HepG2 (cell line): ENCODE measurements at regions not wholly inside any gene's neighbourhood (a gene's known extent, or its start where the extent isn't known, plus 50 kb on each side); places are given as distances from the start of the nearest gene placed in this dataset.

Experiments used
- ATAC-seq: fragments of 200-7000 bp; cut with Tn5 transposase; 3 replicates; pipeline ENCODE4 v1.9.1; 2020; ENCODE audit warnings: mild to moderate bottlenecking, moderate library complexity
- BruUV-seq: library from RNA; stranded (reverse); fragments of 400-500 nt; replicated peaks from 2 replicates; lab custom pipeline; 2021; lab: Mats Ljungman, UMichigan
- CTCF ChIA-PET: fragments of 300-600 bp; formaldehyde crosslinking; extraction: SDS; loops from one replicate; lab custom pipeline; 2021; ENCODE audit warnings: low total read pairs, inconsistent platforms, low intra/inter-chr PET ratio; lab: Yijun Ruan, JAX
- POLR2A ChIA-PET: fragments of 350-600 bp; sonication (Branson Sonifier 250); formaldehyde crosslinking; loops from one replicate; lab custom pipeline; 2020; ENCODE audit warnings: antibody characterized with exemption, inconsistent platforms; lab: Yijun Ruan, JAX
- DNase-seq: peaks from one replicate; pipeline ENCODE4 v3.0.0-alpha.2; 2015; ENCODE audit warnings: low spot score
- FAIRE-seq: peaks from 3 replicates; lab custom pipeline; 2011; peaks lifted over from hg19 to GRCh38; lab: Jason Lieb, UNC
- H2AFZ ChIP-seq: one replicate; pipeline ENCODE4 v1.6.1; 2011; ENCODE audit warnings: low read length, inconsistent platforms
- H3K27ac ChIP-seq: fragments of 300-600 bp; 3 replicates; pipeline ENCODE4 v1.8.0; 2011; ENCODE audit warnings: mixed run types, mild to moderate bottlenecking, mixed read lengths, low read length, inconsistent platforms; ENCODE audit not compliant: insufficient read depth; ENCODE audit errors: extremely low read length
- H3K27me3 ChIP-seq, 2 experiments: fragments of 200-600 bp in 1 of 2; 2 replicates in 1 of 2; 3 replicates in 1 of 2; pipeline versions ENCODE4 v1.6.0 to v1.8.0; 2011; ENCODE audit warnings: low read length in 2 of 2, mild to moderate bottlenecking in 2 of 2, moderate library complexity in 2 of 2, inconsistent platforms in 1 of 2; ENCODE audit not compliant: insufficient read depth in 2 of 2, control insufficient read depth in 1 of 2
- H3K36me3 ChIP-seq, 2 experiments: fragments of 200-600 bp in 1 of 2; replicated peaks in 1 of 2; 2 replicates in 1 of 2; 3 replicates in 1 of 2; pipeline versions ENCODE4 v1.5.1 to v1.8.0; 2011; ENCODE audit warnings: low read length in 2 of 2, inconsistent platforms in 1 of 2; ENCODE audit not compliant: insufficient read depth in 2 of 2, control insufficient read depth in 1 of 2
- H3K4me1 ChIP-seq: 2 replicates; pipeline ENCODE4 v1.5.1; 2012; ENCODE audit warnings: low read length, inconsistent platforms; ENCODE audit not compliant: insufficient read depth
- H3K4me2 ChIP-seq: 2 replicates; pipeline ENCODE4 v1.6.0; 2011; ENCODE audit warnings: low read depth, low read length, inconsistent platforms
- H3K4me3 ChIP-seq, 3 experiments: fragments of 200-600 bp in 1 of 3; sonication (generic), shearing (Covaris generic) in 1 of 3; replicated peaks in 1 of 3; 2 replicates each; pipeline ENCODE4 v1.5.1; 2011 to 2016; ENCODE audit warnings: low read length in 3 of 3, inconsistent platforms in 2 of 3, low read depth in 2 of 3, mild to moderate bottlenecking in 2 of 3, control low read depth in 1 of 3, mixed read lengths in 1 of 3; ENCODE audit not compliant: insufficient read depth in 1 of 3
- H3K79me2 ChIP-seq: one replicate; pipeline ENCODE4 v1.6.1; 2011; ENCODE audit warnings: low read length, inconsistent platforms; ENCODE audit not compliant: insufficient read depth
- H3K9ac ChIP-seq: 2 replicates; pipeline ENCODE4 v1.6.0; 2011; ENCODE audit warnings: mild to moderate bottlenecking, low read depth, low read length, inconsistent platforms; ENCODE audit not compliant: insufficient read depth
- H3K9me3 ChIP-seq: 2 replicates; pipeline ENCODE4 v1.5.1; 2012; ENCODE audit warnings: mild to moderate bottlenecking, low read length
- H4K20me1 ChIP-seq: 2 replicates; pipeline ENCODE4 v1.6.0; 2011; ENCODE audit warnings: inconsistent platforms, mild to moderate bottlenecking, low read length, moderate library complexity; ENCODE audit not compliant: insufficient read depth
- BCL6 ChIP-seq: IDR thresholded peaks from 2 replicates; pipeline ENCODE4 v1.6.1; 2016; ENCODE audit warnings: missing genetic modification reagents, missing compliant biosample characterization
- DPF2 ChIP-seq: sonication (generic); formaldehyde crosslinking; IDR thresholded peaks from 2 replicates; pipeline ENCODE4 v1.4.0; 2020; ENCODE audit warnings: mild to moderate bottlenecking, low read depth, missing genetic modification reagents, borderline replicate concordance
- EED ChIP-seq: sonication (generic); formaldehyde crosslinking; IDR thresholded peaks from 2 replicates; pipeline ENCODE4 v1.5.0; 2020; ENCODE audit warnings: mild to moderate bottlenecking, missing genetic modification reagents
- MIXL1 ChIP-seq: IDR thresholded peaks from 2 replicates; pipeline ENCODE4 v1.6.1; 2016
- POLR2G ChIP-seq: fragments of 200-400 bp; formaldehyde crosslinking; IDR thresholded peaks from 2 replicates; pipeline ENCODE4 v1.6.1; 2018; ENCODE audit warnings: mild to moderate bottlenecking, low read depth, low read length, moderate library complexity
- PRPF4 ChIP-seq: fragments of 200-400 bp; formaldehyde crosslinking; IDR thresholded peaks from 2 replicates; pipeline ENCODE4 v1.6.1; 2016; ENCODE audit warnings: low read length, low read depth; ENCODE audit not compliant: poor library complexity, severe bottlenecking
- SMC3 ChIP-seq: IDR thresholded peaks from 2 replicates; pipeline ENCODE4 v1.6.1; 2011; ENCODE audit warnings: low read length, improper control_type of control experiment
- TCF7L2 ChIP-seq: IDR thresholded peaks from 2 replicates; pipeline ENCODE4 v1.6.1; 2011; ENCODE audit warnings: mild to moderate bottlenecking, low read depth, low read length, moderate library complexity
- YEATS2 ChIP-seq: sonication (generic); formaldehyde crosslinking; IDR thresholded peaks from 2 replicates; pipeline ENCODE4 v1.4.0; 2020; ENCODE audit warnings: missing genetic modification reagents, borderline replicate concordance
- YY1 ChIP-seq: IDR thresholded peaks from 2 replicates; pipeline ENCODE4 v1.6.1; 2011; ENCODE audit warnings: low read length, low read depth, moderate library complexity, mild to moderate bottlenecking; ENCODE audit not compliant: insufficient read depth, insufficient replicate concordance
- ZNF20 ChIP-seq: sonication (generic); formaldehyde crosslinking; IDR thresholded peaks from 2 replicates; pipeline ENCODE4 v1.4.0; 2020; ENCODE audit warnings: mild to moderate bottlenecking, moderate library complexity, missing genetic modification reagents
- ZNF564 ChIP-seq: sonication (generic); formaldehyde crosslinking; IDR thresholded peaks from 2 replicates; pipeline ENCODE4 v1.8.1; 2023; ENCODE audit warnings: mild to moderate bottlenecking, missing genetic modification reagents
- ZNF577 ChIP-seq: sonication (generic); formaldehyde crosslinking; IDR thresholded peaks from 2 replicates; pipeline ENCODE4 v1.4.0; 2020; ENCODE audit warnings: mild to moderate bottlenecking, low read depth, missing genetic modification reagents, borderline replicate concordance
- WGBS: methylation state at CpG from one replicate; pipeline ENCODE4 v1.1.6; 2017; ENCODE audit warnings: low lambda C conversion rate; 5-methylcytosine and 5-hydroxymethylcytosine counted together
- in situ Hi-C: cut with HindIII; loops from 2 replicates; pipeline ENCODE4 v1.10.0; 2017; ENCODE audit warnings: low pct_unique_long_range_greater_than_20kb; ENCODE audit not compliant: extremely low pct_ligation_motif_present
- intact Hi-C: fragments of 100-400 bp; cut with micrococcal nuclease; formaldehyde crosslinking; loops from one replicate; pipeline ENCODE4 v1.10.0; 2022; ENCODE audit not compliant: unreplicated experiment
- TF ChIP-seq, protein P1 (sequence below): sonication (generic); formaldehyde crosslinking; IDR thresholded peaks from 2 replicates; pipeline ENCODE4 v1.8.0; 2022; ENCODE audit warnings: mild to moderate bottlenecking, missing genetic modification reagents; ENCODE audit not compliant: insufficient replicate concordance
- TF ChIP-seq, protein P2 (sequence below): sonication (generic); formaldehyde crosslinking; IDR thresholded peaks from 2 replicates; pipeline ENCODE4 v1.5.0; 2020; ENCODE audit warnings: mild to moderate bottlenecking, missing genetic modification reagents, borderline replicate concordance
- TF ChIP-seq, protein P3 (sequence below): sonication (generic); formaldehyde crosslinking; IDR thresholded peaks from 2 replicates; pipeline ENCODE4 v1.5.0; 2020; ENCODE audit warnings: missing genetic modification reagents, mild to moderate bottlenecking, borderline replicate concordance
- TF ChIP-seq, protein P4 (sequence below): sonication (generic); formaldehyde crosslinking; IDR thresholded peaks from 2 replicates; pipeline ENCODE4 v1.4.0; 2020; ENCODE audit warnings: missing genetic modification reagents

DNA sequence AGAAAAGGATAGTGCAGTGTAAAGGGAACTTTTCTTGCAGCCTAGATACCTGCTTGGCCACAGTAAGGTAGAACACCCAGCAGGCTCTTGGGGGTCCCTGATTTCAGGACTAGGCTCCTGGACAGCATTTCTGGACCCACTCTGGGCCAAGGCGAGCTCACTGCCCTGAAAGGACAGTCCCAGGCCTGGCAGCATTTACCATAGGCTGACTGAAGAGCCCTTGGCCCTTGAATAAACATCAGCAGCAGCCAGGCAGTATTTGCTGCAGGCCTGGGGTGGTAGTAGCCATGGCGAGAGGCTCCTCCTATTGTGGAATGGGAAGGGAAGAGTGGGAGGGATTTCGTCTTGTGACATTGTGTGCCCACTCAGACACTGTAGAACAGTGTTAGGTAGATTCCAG lies 529.2 kb downstream of the TUSC7 start (continued):
- TF ChIP-seq, protein P1, sequence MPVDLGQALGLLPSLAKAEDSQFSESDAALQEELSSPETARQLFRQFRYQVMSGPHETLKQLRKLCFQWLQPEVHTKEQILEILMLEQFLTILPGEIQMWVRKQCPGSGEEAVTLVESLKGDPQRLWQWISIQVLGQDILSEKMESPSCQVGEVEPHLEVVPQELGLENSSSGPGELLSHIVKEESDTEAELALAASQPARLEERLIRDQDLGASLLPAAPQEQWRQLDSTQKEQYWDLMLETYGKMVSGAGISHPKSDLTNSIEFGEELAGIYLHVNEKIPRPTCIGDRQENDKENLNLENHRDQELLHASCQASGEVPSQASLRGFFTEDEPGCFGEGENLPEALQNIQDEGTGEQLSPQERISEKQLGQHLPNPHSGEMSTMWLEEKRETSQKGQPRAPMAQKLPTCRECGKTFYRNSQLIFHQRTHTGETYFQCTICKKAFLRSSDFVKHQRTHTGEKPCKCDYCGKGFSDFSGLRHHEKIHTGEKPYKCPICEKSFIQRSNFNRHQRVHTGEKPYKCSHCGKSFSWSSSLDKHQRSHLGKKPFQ (CRISPR knock-in tag) = no peak
- TF ChIP-seq ZNF20 (CRISPR knock-in tag) (no peak), PRPF4 (no peak)
- TF ChIP-seq, protein P2, sequence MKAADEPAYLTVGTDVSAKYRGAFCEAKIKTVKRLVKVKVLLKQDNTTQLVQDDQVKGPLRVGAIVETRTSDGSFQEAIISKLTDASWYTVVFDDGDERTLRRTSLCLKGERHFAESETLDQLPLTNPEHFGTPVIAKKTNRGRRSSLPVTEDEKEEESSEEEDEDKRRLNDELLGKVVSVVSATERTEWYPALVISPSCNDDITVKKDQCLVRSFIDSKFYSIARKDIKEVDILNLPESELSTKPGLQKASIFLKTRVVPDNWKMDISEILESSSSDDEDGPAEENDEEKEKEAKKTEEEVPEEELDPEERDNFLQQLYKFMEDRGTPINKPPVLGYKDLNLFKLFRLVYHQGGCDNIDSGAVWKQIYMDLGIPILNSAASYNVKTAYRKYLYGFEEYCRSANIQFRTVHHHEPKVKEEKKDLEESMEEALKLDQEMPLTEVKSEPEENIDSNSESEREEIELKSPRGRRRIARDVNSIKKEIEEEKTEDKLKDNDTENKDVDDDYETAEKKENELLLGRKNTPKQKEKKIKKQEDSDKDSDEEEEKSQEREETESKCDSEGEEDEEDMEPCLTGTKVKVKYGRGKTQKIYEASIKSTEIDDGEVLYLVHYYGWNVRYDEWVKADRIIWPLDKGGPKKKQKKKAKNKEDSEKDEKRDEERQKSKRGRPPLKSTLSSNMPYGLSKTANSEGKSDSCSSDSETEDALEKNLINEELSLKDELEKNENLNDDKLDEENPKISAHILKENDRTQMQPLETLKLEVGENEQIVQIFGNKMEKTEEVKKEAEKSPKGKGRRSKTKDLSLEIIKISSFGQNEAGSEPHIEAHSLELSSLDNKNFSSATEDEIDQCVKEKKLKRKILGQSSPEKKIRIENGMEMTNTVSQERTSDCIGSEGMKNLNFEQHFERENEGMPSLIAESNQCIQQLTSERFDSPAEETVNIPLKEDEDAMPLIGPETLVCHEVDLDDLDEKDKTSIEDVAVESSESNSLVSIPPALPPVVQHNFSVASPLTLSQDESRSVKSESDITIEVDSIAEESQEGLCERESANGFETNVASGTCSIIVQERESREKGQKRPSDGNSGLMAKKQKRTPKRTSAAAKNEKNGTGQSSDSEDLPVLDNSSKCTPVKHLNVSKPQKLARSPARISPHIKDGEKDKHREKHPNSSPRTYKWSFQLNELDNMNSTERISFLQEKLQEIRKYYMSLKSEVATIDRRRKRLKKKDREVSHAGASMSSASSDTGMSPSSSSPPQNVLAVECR (CRISPR knock-in tag) = no peak

DNA sequence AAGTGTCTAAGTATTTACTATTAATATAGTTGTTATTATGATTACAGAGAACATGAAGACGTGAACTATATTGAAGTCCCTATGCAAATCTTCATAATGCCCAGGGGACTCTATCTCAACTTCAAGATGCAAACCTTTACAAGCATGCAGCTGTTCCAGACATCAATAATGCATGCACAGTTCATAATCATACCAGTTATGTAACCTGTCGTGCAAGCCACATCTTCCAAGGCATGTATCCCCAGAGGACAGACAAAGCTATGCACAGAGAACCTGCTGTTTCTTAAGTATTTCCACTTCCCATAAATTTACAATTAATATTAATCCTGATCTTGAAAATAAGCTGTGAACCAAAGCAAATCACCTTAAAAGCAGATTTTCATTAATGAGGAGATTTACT lies 534.1 kb downstream of the TUSC7 start:
- Histone ChIP-seq H3K4me2 (no peak overlapping the region), H3K9me3 (no peaks in the 10 kb centered on the region), H3K27ac (no peak overlapping the region), H3K9ac (no peak overlapping the region), H3K4me1 (no peaks in the 10 kb centered on the region), H2AFZ (no peak overlapping the region), H3K36me3 (no peaks in the 10 kb centered on the region), H3K27me3 (no peaks in the 10 kb centered on the region), H3K79me2 (no peaks in the 10 kb centered on the region), H3K4me3 (no peak overlapping the region), H4K20me1 (no peaks in the 10 kb centered on the region)
- WGBS = 0% methylated on average over 2 of the region's 2 CpGs
- BruUV-seq = no TSS peak
- DNase-seq (no peak), FAIRE-seq (no peak), ATAC-seq (no peak)
- intact Hi-C loops (no loop called here), in situ Hi-C loops (no loop called here)
- ChIA-PET CTCF (no interaction called here), POLR2A (no interaction called here)
- TF ChIP-seq, protein P3, sequence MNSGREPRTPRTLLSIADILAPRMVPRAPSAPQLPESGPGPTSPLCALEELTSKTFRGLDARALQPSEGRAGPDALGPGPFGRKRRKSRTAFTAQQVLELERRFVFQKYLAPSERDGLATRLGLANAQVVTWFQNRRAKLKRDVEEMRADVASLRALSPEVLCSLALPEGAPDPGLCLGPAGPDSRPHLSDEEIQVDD = no peak
- TF ChIP-seq DPF2 (CRISPR knock-in tag) (no peak), BCL6 (CRISPR knock-in tag) (no peak), MIXL1 (CRISPR knock-in tag) (no peak), EED (CRISPR knock-in tag) (no peak), YEATS2 (CRISPR knock-in tag) (no peak), TCF7L2 (no peak), SMC3 (no peak), ZNF564 (no peak), YY1 (no peak), ZNF577 (CRISPR knock-in tag) (no peak), POLR2G (no peak)
- TF ChIP-seq, protein P4, sequence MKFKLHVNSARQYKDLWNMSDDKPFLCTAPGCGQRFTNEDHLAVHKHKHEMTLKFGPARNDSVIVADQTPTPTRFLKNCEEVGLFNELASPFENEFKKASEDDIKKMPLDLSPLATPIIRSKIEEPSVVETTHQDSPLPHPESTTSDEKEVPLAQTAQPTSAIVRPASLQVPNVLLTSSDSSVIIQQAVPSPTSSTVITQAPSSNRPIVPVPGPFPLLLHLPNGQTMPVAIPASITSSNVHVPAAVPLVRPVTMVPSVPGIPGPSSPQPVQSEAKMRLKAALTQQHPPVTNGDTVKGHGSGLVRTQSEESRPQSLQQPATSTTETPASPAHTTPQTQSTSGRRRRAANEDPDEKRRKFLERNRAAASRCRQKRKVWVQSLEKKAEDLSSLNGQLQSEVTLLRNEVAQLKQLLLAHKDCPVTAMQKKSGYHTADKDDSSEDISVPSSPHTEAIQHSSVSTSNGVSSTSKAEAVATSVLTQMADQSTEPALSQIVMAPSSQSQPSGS (CRISPR knock-in tag) = no peak
